Right renal pelvis (tissue), 4 donors: ENCODE measurements at regions not wholly inside any gene's neighbourhood (a gene's known extent, or its start where the extent isn't known, plus 50 kb on each side); places are given as distances from the start of the nearest gene placed in this dataset.
"Not testable (repeated sequence)": the region's sequence is repeated elsewhere in the genome, so short reads cannot be mapped to it uniquely, and the experiment has no call there.

Experiments
- DNase-seq, 4 donors: peaks; one replicate each; pipeline ENCODE4 v3.0.0-alpha.2; 2013; ENCODE audit warnings: low read depth in 4 of 4, low spot score in 3 of 4, missing footprints in 1 of 4

- not testable (repeated sequence) for DNase-seq
Measured at GRCh38 chr20:5453745-5454144, 137.0 kb upstream of the PROKR2 start.

GRCh38 chr20:5453316-5453715 lies 136.6 kb upstream of the PROKR2 start:
- DNase-seq: not testable (repeated sequence)

- not testable (repeated sequence) for DNase-seq
Measured at GRCh38 chr20:5452691-5453090, 135.9 kb upstream of the PROKR2 start.

- not testable (repeated sequence) for DNase-seq
Measured at GRCh38 chr20:5452286-5452685, 135.5 kb upstream of the PROKR2 start.

GRCh38 chr20:5451643-5452210 lies 135.0 kb upstream of the PROKR2 start:
- DNase-seq: no peak

GRCh38 chr20:5448449-5449118 lies 131.8 kb upstream of the PROKR2 start:
- peak in 1 of 4 donors; percentile 7 for DNase-seq

GRCh38 chr20:5447188-5447587 lies 130.4 kb upstream of the PROKR2 start:
- DNase-seq: no peak

- no peak for DNase-seq
Measured at GRCh38 chr20:5445611-5446010, 128.9 kb upstream of the PROKR2 start.

- no peak for DNase-seq
Measured at GRCh38 chr20:5442101-5442500, 125.3 kb upstream of the PROKR2 start.

GRCh38 chr20:5434116-5434515 lies 117.4 kb upstream of the PROKR2 start:
- no peak for DNase-seq

GRCh38 chr20:5433352-5433751 lies 116.6 kb upstream of the PROKR2 start:
- no peak for DNase-seq

- no peak for DNase-seq
Measured at GRCh38 chr20:5432030-5432429, 115.3 kb upstream of the PROKR2 start.

- no peak for DNase-seq
Measured at GRCh38 chr20:5430670-5431069, 113.9 kb upstream of the PROKR2 start.

- DNase-seq: no peak
Measured at GRCh38 chr20:5426026-5426425, 109.3 kb upstream of the PROKR2 start.

- no peak for DNase-seq
Measured at GRCh38 chr20:5416086-5416485, 99.3 kb upstream of the PROKR2 start.

- DNase-seq: no peak
Measured at GRCh38 chr20:5413394-5413793, 96.6 kb upstream of the PROKR2 start.

- no peak for DNase-seq
Measured at GRCh38 chr20:5410470-5410869, 93.7 kb upstream of the PROKR2 start.

GRCh38 chr20:5402903-5403531 lies 86.3 kb upstream of the PROKR2 start:
- DNase-seq: no peak

- no peak for DNase-seq
Measured at GRCh38 chr20:5401277-5401875, 84.6 kb upstream of the PROKR2 start.

GRCh38 chr20:5400164-5400762 lies 83.5 kb upstream of the PROKR2 start:
- peak; percentile 18 to 37 (median 30) for DNase-seq

- DNase-seq: no peak
Measured at GRCh38 chr20:5397393-5397792, 80.6 kb upstream of the PROKR2 start.
